H7 (cell line): ENCODE measurements at regions not wholly inside any gene's neighbourhood (a gene's known extent, or its start where the extent isn't known, plus 50 kb on each side); places are given as distances from the start of the nearest gene placed in this dataset.
"Not testable (repeated sequence)": the region's sequence is repeated elsewhere in the genome, so short reads cannot be mapped to it uniquely, and the experiment has no call there.

Experiments
- DNase-seq: peaks from one replicate; pipeline ENCODE4 v3.0.0; 2012
- H3K27me3 ChIP-seq: 2 replicates; pipeline ENCODE4 v1.6.0; 2011; ENCODE audit warnings: mild to moderate bottlenecking, low read length; ENCODE audit not compliant: control insufficient read depth, insufficient read depth
- H3K36me3 ChIP-seq: replicated peaks from 2 replicates; pipeline ENCODE4 v1.5.1; 2011; ENCODE audit warnings: low read length; ENCODE audit not compliant: control insufficient read depth, insufficient read depth
- H3K4me3 ChIP-seq: 2 replicates; pipeline ENCODE4 v1.5.1; 2011; ENCODE audit warnings: low read depth, mild to moderate bottlenecking, control low read depth, low read length, moderate library complexity; ENCODE audit not compliant: insufficient read depth

GRCh38 chr13:50130123-50130946 is 115.1 kb downstream of the KCNRG start:
- Histone ChIP-seq H3K4me3 (peak overlapping the region; percentile 43), H3K27me3 (peaks cover 97% of the 10 kb centered on the region), H3K36me3 (no peaks in the 10 kb centered on the region)
- DNase-seq, result peak; percentile 74

DNA sequence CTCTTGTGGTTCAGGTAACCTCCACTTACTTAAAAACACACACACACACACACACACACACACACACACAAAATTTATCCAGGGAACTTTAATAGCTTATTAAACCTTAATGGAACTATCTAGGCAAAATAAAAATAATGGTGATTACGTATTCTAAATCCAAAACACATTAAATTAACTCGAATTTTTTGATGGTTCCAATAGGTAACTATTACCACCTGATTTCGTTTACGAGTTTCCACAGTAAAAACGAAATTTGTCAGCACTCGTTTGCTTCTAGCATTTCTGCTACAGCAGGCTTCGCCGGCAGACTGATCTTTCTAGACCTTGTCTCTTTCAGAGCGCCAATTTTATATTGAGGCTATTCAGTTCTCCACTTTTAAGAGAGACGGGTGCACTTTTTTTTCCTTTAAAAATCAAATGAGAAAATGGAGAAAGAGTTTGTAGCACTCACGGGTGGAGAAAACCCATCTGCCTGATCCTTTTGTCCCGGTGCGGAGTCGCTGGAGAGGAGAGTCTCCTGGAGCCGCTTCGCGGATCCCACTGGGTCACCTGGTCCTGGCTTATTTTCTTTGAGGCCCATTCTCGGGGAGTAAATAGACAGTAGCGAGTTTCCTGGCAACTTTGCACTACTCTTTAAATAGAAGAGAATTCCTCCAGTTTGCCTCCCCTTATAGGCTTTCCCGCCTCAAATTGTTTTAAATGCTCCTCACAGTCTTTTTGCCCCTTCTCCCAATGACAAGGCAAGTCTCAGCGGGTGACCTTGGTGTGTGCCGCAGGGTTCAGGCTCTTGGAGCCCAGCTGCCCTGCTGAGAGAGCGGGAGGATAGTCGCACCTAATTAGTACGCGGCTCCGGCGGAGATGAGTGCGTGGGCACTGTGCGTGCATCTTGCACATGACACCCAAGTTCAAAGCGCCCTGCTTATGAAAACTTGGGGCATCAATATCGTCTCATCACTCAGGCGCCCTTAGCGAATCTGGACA is 117.0 kb downstream of the KCNRG start:
- Histone ChIP-seq H3K27me3 (peaks cover 82% of the 10 kb centered on the region), H3K4me3 (no peak overlapping the region), H3K36me3 (no peaks in the 10 kb centered on the region)
- DNase-seq, result peak; percentile 62

- DNase-seq, result no peak
- H3K4me3 ChIP-seq, result no peak overlapping the region; the same call in 1 of the 2 replicates
- H3K27me3 ChIP-seq, result peaks cover 75% of the 10 kb centered on the region
- H3K36me3 ChIP-seq, result no peaks in the 10 kb centered on the region
Observed at GRCh38 chr13:50132904-50133357, 117.7 kb downstream of the KCNRG start.

GRCh38 chr13:50133358-50133953 is 118.2 kb downstream of the KCNRG start:
- H3K4me3 ChIP-seq, result peak overlapping the region; percentile 10; the same call in 1 of the 2 replicates
- H3K36me3 ChIP-seq, result no peaks in the 10 kb centered on the region
- peak; percentile 60 for DNase-seq
- peaks cover 70% of the 10 kb centered on the region for H3K27me3 ChIP-seq

GRCh38 chr13:50136226-50136625 is 121.0 kb downstream of the KCNRG start:
- H3K27me3 ChIP-seq, result peaks cover 42% of the 10 kb centered on the region
- no peak for DNase-seq
- no peak overlapping the region for H3K4me3 ChIP-seq
- H3K36me3 ChIP-seq, result no peaks in the 10 kb centered on the region

GRCh38 chr13:50136678-50137077 is 121.4 kb downstream of the KCNRG start:
- peaks cover 38% of the 10 kb centered on the region for H3K27me3 ChIP-seq
- no peak for DNase-seq
- H3K36me3 ChIP-seq, result no peaks in the 10 kb centered on the region
- H3K4me3 ChIP-seq, result no peak overlapping the region

DNA sequence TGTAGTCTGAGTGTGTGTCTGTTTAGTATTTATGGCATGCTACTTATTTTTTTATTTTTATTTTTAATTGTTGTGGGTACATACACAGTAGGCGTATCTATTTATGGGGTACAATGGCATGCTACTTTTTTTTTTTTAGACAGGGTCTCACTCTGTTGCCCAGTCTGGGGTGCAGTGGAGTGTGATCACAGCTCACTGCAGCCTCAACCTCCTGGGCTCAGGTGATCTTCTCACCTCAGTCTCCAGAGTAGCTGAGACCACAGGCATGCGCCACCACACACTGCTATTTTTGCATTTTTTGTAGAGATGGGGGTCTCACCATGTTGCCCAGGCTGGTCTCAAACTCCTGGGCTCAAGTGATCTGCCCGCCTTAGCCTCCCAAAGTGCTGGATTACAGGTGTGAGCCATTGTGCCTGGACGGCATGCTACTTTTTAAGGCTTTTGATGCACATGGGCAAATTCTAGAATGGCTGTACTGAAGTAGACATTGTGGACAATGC is 124.2 kb downstream of the KCNRG start:
- not testable (repeated sequence) for H3K27me3 ChIP-seq, H3K36me3 ChIP-seq, H3K4me3 ChIP-seq, DNase-seq

- no peak for DNase-seq
- H3K36me3 ChIP-seq, result no peaks in the 10 kb centered on the region
- no peak overlapping the region for H3K4me3 ChIP-seq
- H3K27me3 ChIP-seq, result peaks cover 3% of the 10 kb centered on the region; the same call in 1 of the 2 replicates
Observed at GRCh38 chr13:50140153-50140552, 124.9 kb downstream of the KCNRG start.

GRCh38 chr13:50140581-50141374 is 125.5 kb downstream of the KCNRG start:
- Histone ChIP-seq H3K36me3 (no peaks in the 10 kb centered on the region), H3K4me3 (no peak overlapping the region), H3K27me3 (no peaks in the 10 kb centered on the region)
- DNase-seq, result no peak

GRCh38 chr13:50141375-50141975 is 126.2 kb downstream of the KCNRG start:
- no peak for DNase-seq
- no peak overlapping the region for H3K4me3 ChIP-seq
- H3K27me3 ChIP-seq, result no peaks in the 10 kb centered on the region
- H3K36me3 ChIP-seq, result no peaks in the 10 kb centered on the region

DNA sequence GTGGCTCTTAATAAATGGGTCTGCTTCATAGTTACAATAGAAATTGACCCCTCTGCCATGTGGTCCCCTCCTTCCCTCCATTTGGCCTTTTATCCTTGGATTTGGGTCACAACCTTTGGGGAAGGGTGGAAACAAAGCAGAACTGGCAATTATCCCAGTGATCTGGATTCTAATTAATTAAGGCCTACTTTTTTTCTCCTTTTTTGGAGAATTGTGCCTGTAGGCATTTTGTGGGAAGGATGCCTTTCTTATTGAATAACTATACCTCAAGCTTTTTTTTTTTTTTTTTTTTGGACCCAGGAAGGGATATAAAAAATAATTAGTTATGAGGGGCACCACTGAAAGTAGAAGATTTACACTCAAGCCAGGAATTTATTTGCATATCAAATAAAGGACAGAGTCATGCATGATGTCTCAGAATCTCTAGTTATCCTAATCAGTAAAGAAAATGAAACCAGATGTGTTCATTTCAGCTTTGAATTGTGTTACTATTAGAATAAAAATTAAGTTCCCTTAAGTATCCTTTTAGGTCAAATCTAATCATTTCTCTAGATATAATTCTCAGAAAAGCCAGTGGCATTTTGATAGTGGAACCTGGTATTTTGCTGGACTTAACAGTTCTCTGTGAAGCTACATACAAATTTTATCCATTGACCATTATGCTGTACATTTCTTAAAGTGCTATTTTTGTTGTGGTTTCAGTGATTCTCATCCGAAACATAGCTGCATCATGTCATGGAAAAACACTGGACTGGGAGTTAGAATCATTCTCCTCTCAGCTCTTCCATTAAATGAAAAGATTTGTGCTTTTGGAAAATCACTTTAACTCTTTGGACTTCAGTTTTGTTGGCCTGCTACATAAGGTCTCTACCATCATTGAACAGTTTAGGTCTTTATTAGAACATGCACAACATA is 129.3 kb downstream of the KCNRG start:
- H3K4me3 ChIP-seq, result no peak overlapping the region
- no peaks in the 10 kb centered on the region for H3K36me3 ChIP-seq
- no peak for DNase-seq
- no peaks in the 10 kb centered on the region for H3K27me3 ChIP-seq

- no peaks in the 10 kb centered on the region for H3K27me3 ChIP-seq
- no peak overlapping the region for H3K4me3 ChIP-seq
- DNase-seq, result no peak
- H3K36me3 ChIP-seq, result no peaks in the 10 kb centered on the region
Observed at GRCh38 chr13:50149214-50149613, 134.0 kb downstream of the KCNRG start.
